ENCODE measurements at regions not wholly inside any gene's neighbourhood (a gene's known extent, or its start where the extent isn't known, plus 50 kb on each side); places are given as distances from the start of the nearest gene placed in this dataset.
"Not testable (repeated sequence)": the region's sequence is repeated elsewhere in the genome, so short reads cannot be mapped to it uniquely, and the experiment has no call there.

DNA sequence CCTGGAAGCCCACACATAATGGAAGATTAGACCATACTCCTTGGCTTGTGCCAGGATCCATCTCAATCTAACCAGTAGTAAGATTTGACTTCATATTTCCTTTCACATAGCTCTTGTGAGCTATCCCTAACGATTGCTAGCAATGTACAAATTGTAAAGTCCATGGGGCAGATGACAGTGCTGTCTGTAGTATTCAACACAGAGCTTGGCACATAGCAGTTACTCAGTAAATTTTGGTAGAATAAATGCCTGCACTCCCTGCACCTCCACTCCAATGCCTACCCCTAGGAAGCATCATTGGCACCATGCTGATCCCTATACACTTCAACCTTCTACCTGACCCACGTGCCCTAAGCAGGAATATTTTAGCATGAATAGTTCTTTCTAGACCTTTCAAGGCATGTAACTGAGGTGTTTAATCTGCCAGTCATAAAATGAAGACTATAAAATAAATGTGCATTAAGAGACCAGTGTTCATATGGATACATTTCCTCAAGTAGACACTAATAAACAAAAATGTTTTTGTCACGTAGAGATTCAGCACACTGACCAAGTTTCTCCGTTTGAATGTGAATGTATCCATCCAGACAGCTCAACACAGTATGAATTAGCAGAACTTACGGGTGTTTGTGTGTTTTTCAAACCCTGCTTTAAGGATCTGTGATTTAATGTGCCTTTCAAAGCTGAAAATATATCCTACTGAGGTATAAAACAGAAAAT lies 98.8 kb downstream of the BMP4 start:
- DNase-seq (ENCODE audit: low spot score) = no peak

DNA sequence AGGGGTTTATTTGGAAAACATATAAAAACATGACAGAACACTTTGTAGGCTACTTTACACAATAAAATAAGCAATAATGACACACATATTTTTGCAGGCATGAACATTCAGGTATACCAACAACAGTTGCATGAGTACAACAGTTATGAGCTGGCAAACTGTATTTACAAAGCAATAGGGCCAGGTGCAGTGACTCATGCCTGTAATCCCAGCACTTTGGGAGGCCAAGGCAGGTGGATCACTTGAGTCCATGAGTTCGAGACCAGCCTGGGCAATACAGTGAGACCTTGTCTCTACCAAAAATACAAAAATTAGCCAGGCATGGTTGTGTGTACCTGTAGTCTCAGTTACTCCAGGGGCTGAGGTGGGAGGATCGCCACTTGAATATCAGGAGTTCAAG lies 101.1 kb downstream of the BMP4 start:
- no peak for DNase-seq (ENCODE audit: low spot score)

DNA sequence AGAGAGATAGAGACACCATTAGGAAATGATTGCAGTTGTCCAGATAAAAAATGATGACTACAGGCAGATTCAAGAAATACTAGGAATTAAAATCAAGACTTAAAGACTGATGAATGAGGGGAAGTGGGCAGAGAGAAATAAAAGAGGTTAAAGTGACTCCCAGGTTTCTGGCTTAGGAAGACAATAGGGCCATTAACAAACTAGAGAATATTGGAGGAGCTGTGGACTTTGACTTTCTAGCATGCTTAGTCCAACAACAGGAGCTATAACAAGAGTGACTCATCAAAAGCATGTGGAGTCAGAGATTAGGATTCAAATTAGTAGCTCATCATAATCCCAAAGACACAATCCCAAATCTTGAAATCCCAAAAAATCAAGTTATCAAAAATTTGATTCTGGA lies 101.5 kb downstream of the BMP4 start:
- DNase-seq (ENCODE audit: low spot score) = no peak

DNA sequence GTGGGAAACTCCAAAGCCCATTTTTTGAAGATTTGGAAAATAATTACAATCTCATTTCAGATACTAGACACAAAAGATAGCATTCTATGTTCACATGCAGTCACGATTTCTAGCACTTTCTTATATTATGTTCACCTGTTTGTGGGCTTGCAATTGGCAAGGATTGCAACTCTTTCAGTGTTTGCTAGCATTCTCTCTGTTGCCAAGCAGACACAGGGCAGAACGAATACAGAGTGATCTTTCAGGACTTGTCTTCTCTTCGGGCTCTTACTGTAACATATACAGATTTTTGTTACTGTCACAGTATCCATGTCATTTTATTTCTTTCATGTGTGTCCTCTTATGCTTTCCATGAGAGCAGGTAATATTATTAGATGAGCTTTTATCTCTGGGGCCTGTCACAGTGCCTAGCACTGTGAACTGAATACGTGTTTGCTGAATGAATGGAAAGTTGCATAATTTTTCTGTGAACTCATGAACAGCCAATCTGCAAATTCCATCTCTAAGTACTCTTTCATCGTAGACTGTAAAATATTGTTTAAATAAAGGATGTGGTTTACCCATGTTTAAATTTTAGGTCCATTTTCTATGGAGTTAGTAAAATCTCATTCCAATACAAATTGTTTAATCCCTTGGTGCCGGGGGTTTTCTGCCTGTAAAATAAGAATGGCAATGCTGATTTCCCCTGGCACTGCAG lies 105.1 kb downstream of the BMP4 start:
- no peak for DNase-seq (ENCODE audit: low spot score)

DNA sequence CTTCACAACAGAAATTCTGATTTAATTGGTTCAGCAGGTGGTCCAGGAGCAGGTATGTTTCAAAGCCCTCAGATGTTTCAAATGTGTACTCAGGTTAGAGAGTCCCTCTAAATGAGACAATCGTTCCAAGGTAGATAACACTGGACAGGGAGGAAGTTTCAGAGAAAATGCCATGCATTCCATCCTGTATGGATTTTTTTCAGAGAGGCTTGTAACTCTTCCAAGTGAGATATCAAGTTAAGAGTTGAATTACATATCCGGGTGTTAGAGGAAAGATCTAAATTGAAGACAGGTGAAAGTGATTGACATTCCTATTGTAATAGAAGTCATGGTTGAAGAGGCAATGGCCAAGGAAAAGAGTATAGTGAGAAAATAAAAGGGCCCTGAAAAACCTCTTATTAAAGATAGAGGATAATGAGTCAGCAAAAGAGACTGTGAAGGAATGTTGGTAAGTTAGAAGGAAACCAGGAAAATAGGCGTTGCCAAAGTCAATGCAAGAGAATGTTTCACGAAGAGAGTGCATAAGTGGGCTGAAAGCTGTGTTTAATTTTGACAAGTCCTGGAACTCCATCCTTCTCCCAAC lies 105.8 kb downstream of the BMP4 start:
- no peak for DNase-seq (ENCODE audit: low spot score)

DNA sequence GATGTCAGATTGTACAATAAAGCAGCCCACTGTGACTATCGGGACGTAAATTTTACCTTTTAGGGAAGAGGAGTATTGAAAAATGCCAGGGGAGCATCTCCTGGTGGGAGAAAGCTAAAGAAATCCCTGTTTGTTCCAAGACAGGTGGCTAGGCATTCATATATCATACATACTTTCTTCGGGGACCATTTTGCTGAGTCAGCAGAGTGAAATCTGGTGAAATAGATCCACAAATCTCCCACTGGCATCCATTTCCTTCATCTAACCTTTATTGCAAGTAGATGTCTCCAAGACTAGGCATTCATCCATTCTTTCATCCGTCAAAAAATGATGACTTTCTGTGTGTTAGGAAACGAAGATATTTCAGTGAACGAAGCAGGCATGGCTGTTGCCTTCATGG lies 107.1 kb downstream of the BMP4 start:
- no peak for DNase-seq (ENCODE audit: low spot score)

DNA sequence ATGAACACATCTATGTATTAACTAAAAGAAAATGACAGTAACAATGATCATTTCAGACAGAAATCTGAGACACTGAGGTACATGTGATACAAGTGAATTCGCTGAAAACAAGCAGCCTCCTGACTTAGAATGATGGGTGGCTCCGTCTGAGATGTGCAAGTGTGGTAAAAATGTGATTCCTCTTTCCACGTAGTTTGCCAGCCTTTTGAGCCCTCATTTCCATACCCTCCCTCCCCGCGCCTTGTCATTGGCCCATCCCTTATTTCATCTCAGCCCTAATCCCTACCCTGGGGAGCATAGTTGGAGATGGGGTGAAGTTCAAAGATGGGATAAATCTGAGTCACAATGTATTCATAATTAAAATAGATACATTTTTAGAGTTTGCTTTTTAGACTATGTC lies 107.8 kb downstream of the BMP4 start:
- no peak for DNase-seq (ENCODE audit: low spot score)

DNA sequence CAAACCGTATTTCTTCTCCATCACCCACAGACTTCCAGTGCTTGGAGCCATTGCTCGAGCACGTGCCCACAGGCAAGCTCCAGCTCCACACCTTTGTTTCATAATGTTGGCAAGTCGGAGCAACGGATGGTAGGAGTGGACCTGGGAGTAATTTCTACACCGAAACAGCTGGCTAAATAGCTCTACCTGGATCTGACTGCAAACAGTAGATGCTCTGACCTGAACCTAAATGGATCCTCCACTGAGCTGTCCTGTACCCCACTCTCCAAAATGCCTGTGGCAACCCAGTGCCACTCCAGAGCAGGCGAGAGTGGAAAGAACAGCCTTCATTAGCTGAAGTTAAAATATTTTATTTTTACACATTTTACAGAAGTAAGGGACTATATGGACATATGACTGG lies 108.7 kb downstream of the BMP4 start:
- DNase-seq (ENCODE audit: low spot score) = no peak

DNA sequence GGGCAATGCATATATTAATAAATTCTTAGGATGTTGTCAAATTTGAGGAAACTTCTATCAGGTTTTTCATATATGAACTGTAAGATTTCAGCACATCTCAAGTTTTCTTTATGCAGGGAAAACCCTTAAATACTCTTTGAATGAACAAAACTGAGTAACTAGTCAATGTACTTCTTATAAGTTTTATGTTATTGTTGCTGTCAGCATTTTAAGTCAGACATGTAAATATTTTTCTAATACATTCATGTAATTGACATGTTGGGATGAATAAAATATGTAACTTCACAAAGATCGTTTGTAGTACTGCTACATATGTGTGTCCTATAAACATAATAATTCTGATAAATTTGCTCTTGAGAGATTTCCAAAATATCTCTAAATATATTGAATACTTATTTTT lies 109.6 kb downstream of the BMP4 start:
- no peak for DNase-seq (ENCODE audit: low spot score)

DNA sequence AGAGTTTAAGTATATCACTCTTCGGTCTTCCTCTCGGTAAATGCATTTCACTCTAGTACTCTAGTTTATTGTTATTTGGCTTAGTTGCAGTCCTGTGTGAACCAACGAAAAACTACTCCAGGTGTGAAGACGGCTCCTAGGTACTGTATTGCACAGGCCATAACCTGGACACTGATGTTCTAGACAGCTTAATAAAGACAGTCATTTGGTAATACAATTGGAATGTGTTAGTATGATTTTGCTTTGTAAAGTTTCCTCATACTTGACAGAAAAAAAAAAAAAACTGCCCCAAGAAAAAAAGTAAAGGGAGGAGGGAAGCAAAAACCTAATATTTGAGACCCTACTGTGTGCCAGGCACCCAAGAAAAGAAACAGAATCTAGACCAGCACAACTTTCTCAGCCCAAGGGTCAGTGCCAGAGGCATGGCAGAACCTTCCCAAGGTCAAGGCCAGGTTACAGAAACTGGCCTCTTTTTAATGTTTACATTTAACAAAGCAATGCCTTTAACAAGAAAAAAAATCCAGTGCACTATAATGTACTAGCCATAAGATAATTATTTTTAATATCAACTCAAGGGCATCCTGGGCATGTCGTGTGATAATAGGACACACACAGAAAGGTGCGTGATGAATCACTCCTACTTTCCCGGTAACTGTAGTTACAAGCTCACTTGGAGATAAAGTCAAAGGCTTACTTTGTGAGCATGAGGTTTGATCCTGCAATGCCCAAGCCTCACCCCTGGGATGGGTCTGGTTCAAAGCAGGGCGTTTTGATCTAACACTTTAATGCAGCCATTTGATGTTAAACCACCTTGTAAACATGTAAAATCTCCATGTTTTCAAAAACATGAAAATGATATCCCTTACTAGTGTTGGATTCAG lies 110.6 kb downstream of the BMP4 start:
- DNase-seq (ENCODE audit: low spot score) = no peak

DNA sequence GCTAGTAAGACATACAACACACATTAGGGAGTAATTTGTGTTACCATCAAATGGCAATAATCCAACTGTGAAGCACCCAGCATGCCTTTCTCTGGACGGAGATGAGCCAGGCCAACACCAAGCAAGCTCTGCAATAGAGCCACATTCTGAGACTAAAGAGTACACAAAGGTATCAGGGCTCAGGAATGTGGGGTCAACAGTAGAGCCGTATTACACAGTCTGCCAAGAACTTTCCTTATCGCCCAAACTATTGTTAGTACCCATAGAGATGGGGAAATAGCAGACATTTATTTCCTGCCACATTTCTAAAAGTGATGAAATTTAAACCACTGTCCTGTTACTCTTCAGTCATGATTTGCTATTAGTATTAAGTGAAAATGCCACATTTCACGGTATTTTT lies 113.7 kb downstream of the BMP4 start:
- DNase-seq (ENCODE audit: low spot score) = no peak

DNA sequence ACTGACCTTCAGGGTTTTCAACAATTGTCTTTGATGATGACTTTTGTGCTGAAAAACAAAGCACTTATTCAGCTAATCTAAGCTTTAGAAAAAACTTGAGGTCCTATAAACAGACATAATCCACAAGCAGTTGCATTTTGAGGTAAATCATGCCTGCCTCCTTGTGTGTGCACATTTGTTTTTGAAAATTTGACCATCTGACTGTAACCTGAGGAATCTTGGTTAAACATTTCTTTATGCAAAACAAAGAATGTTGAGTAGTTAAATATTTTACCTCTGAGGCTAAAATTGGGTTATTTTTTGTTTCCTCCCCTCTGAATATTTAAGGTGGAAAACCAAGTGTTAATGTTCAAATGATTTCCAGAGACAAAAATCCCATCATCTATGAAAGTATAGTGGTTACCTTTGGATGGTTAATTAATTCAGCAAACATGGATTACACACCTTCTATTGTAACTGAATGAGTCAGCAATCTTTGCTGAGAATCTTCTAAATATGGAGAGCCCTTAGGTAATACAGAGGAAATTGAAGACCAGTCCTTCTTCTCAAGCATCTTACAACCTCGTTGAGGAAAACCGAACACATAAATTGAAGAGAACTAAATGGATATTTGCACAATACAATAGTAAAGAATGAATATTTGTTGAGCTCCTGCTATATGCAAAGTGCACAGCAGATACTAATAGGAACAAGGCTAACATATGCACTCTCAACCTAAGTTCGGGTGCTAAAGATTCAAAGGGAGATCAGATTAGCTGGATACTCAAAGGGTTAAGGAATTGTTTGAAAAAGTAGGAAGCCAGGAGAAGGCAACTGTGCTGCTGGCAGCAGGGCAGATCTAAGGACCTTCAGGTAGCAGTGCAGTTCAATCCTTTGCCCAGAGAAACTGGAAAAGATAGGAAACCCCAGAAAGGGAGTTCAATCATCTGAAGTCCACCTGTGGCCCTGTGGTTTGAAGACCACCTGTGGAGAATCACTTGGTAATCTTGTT lies 115.2 kb downstream of the BMP4 start:
- no peak for DNase-seq (ENCODE audit: low spot score)

DNA sequence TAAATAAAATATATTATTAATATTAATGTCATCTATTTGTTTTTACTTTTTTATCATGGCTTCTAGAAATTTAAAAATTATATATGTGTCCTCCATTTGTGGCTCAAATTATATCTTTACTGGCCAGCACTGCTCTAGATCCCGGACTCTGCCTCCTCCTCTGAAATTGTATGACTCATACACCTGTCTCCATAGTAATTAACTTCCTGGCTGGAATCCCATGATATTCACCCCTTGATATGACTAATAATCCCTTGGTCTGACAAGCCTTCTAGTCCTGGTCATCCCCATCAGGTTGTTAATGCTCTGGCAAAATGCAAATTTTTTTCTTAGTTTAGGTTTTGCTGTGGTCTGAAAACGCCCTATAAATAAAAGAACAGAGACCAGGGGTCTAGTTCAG lies 116.2 kb downstream of the BMP4 start:
- no peak for DNase-seq (ENCODE audit: low spot score)

DNA sequence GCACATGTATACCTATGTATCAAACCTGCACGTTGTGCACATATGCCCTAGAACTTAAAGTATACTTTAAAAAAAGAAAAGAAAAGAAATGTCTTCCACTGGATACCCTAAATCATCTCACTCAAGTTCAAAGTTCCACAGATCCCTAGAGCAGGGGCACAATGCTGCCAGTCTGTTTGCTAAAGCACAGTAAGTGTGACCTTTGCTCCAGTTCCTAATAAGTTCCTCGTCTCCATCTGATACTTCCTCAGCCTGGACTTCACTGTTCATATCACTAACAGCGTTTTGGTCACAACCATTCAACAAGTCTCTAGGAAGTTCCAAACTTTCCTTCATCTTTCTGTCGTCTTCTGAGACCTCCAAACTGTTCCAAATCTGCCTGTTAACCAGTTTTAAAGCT lies 118.3 kb downstream of the BMP4 start:
- no peak for DNase-seq (ENCODE audit: low spot score)

DNA sequence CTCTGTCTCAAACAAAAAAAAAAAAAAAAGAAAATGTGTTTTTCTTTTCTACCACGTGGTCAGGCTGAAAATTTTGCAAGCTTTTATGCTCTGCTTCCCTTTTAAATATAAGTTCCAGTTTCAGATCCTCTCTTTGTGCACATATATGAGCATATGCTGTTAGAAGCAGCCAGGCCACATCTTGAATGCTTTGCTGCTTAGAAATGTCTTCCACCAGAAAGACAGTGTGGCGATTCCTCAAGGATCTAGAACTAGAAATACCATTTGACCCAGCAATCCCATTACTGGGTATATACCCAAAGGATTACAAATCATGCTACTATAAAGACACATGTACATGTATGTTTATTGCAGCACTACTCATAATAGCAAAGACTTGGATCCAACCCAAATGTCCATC lies 119.0 kb downstream of the BMP4 start:
- not testable (repeated sequence) for DNase-seq (ENCODE audit: low spot score)

DNA sequence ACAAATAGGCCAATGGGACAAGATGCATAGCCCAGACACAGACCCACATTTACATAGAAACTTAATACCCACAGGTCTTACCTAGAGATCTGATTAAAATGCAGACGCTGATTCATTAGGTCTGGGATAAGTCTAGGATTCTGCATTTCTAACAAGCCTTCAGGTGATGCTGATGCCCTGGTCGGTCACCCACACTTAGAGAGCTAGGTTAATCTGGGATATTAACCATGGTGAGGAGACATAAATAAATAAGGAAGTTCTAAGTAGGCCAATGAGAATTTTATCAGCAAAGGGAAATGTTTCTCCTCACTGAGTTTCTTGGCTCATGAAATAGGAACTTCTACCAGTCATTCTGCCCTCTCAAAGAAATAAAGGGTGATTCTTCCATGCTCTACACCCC lies 120.1 kb downstream of the BMP4 start:
- DNase-seq (ENCODE audit: low spot score) = no peak

DNA sequence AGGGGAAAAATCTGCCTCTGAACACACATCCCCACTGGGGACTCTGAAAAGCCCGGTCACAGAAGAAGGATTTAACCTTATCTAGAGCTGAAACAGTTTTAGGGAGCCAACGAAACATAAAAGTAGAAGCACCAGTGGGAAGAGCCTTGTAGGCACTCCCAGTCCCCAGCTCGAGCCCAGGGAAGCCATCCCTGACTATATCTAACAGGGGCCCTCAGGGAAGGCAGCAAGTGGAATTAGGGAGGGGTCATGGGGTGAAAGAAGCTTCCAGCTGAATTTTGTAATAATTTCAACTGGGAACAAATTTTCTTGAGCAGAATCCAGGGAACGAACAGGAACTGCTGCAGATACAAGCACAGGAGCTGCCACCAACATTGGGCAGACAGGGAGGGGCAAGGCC lies 127.8 kb downstream of the BMP4 start:
- DNase-seq (ENCODE audit: low spot score) = no peak

DNA sequence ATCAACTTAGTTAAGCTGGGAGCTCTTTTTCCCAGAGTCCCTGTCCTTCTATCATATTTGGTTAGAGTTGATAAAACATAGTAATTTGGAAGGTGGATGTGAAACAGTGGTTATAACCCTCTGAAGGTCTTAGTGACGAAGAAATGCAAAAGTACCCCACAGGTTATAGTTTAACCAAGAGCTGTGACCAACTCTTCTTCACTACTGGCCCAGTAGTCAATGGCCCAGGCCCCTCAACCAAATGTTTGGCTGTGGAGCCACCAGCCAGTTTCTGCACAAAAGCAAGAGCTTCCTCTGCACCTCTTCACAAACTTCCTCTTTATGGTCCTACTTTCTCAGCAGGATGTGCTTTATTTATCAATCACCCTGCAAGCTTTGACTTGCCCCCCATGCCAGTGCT lies 132.6 kb downstream of the BMP4 start:
- no peak for DNase-seq (ENCODE audit: low spot score)

DNA sequence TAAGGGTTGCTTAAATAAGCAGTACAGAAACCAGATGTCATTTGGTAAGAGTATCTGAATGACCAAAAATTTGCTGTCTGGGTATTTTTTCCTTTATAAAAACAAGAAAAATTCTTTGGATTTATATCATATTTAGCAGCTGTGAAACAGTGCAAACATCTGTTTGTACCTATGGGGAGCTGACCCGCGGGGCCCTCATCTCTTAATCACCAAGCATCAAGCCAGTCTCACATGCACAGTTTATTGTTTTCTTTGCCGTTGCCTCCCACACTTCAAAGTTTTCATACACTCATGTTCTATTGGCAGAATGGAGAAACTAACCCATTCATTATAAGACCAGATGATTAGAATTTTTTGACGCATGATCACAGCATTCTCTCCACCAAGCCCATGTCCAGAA lies 142.2 kb downstream of the BMP4 start:
- no peak for DNase-seq (ENCODE audit: low spot score)

DNA sequence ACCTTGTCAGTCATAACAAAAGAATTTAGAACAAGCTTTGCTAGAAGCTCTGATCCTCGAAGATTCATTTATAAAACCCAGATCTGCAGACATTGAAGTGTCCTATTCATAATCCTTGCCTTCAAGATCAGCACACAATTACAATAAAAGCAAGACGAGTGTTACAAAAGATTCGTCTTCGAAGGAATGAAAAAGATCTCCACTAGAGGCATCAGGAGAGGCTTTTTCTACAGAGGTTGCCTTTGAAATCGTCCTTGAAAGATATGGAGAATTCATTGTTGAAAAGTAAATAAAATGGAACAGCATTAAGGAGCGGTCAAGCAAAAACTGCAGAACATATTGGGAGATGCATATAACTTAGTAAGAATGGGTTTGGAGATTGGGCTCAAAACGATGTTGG lies 146.4 kb downstream of the BMP4 start:
- no peak for DNase-seq (ENCODE audit: low spot score)

DNA sequence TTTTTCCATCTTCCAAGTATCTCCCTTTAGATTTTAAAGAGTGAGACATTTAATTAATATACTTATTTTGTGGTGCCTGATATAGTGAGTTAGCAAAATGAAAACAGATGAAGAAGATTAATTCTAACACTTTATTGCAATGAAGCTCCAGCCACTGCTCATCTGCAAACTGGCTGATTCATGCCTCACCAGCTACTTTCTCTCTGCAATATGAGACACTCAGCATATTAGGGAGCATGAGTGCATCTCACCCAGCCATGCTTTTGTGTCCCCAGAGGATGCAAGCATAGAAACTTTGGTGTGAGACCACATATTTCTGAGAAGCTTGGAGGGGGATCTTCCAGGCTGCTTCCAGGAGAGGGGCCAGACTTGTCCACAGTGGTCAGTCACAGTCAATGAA lies 148.6 kb downstream of the BMP4 start:
- DNase-seq (ENCODE audit: low spot score) = no peak

DNA sequence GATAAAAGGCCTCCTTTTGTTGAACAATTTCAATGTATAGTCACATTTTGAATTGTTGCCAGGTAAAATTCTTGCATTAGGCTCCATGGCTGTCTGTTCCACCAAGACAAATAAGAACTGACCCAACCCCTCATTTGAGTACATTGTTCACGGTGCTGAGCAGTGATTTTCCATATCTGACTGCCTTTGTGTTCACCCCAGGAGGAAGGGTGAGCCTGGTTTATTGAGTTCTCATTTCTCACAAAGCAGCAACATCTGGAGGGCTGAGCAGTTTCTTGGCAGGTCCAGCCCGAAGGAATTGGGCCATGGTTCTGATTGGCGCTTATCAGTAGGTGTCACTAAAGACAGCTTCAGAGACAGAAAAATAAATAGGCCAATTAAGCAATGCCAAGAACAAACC lies 149.1 kb downstream of the BMP4 start:
- no peak for DNase-seq (ENCODE audit: low spot score)
